ENCODE measurements at regions not wholly inside any gene's neighbourhood (a gene's known extent, or its start where the extent isn't known, plus 50 kb on each side); places are given as distances from the start of the nearest gene placed in this dataset.

DNA sequence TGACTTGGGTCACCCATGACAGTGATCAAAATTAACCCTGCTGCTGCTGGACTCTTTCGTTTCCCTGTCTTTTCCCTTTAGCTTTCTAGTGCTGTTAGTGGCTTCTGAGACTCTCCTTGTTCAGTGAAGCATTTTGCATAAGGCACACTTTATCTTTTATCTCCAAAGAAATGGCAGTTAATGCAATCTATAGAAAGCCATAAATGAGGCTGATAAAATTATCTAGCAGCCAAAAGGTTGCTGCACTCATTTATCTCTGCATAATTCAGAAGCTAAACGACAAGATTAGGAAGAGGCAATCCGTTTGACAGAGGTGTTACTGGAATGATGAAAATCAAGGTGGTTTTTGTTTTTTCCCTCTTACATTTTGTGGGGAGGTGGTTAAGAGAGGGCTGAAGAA lies 1109.5 kb upstream of the EEF2KMT start:
- H3K27ac Mint-ChIP-seq (ENCODE audit: low read depth): no peak overlapping the region
- no peak overlapping the region for H3K4me3 Mint-ChIP-seq
- DNase-seq (ENCODE audit: low spot score in 2 of 2): no peak
- peaks cover 11% of the 10 kb centered on the region for H3K9me3 Mint-ChIP-seq
- H3K36me3 Mint-ChIP-seq (ENCODE audit: insufficient read depth): no peaks in the 10 kb centered on the region
- H3K27me3 Mint-ChIP-seq: no peaks in the 10 kb centered on the region
- no peaks in the 10 kb centered on the region for H3K4me1 Mint-ChIP-seq
- ATAC-seq (replicated peaks; ENCODE audit: extremely low read depth, poor library complexity, severe bottlenecking): no peak

DNA sequence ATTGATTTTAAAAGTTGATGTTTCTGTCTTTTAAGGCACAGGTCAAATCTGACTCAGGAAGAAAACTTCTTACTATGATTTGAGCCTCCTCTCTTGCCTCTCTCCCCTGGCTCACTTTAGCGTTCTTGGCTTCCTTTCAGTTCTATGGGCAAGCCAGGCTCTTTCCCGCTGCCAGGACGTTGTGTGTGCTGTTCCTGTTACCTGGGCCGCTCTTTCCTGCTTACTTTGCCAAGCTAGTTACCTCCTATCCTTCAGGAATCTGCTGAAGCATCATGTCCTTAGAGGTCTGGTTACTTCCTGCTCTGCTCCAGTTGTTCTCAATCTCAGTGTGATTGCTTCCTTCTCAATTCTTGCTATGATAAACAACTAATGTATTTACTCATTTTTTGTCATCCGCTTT lies 1108.5 kb upstream of the EEF2KMT start:
- H3K27me3 Mint-ChIP-seq: no peaks in the 10 kb centered on the region
- no peaks in the 10 kb centered on the region for H3K4me1 Mint-ChIP-seq
- H3K9me3 Mint-ChIP-seq: peaks cover 12% of the 10 kb centered on the region
- DNase-seq (ENCODE audit: low spot score in 2 of 2) (no peak), ATAC-seq (replicated peaks; ENCODE audit: extremely low read depth, poor library complexity, severe bottlenecking) (no peak)
- H3K4me3 Mint-ChIP-seq: no peak overlapping the region
- H3K36me3 Mint-ChIP-seq (ENCODE audit: insufficient read depth): no peaks in the 10 kb centered on the region
- H3K27ac Mint-ChIP-seq (ENCODE audit: low read depth): no peak overlapping the region

DNA sequence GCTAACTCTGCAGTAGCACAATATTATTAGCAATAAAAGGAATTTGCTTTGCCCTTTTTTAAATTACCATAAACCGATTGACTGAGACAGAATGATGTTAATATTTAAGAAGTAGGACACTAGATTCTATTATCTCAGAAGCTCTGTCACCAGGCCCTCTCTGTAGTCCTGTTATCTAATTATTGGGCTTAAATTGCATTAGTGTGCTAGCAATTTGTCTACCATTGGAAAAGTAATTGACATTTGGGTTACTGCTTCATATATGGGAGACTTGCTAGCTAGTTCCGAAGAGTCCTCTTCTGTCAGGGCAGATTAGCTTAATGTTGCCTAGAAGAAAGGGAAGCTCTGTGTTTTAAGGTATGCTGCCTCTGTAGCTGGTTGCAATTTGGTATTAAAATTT lies 1107.3 kb upstream of the EEF2KMT start:
- H3K4me3 Mint-ChIP-seq: no peak overlapping the region
- H3K36me3 Mint-ChIP-seq (ENCODE audit: insufficient read depth): no peaks in the 10 kb centered on the region
- no peak for ATAC-seq (replicated peaks; ENCODE audit: extremely low read depth, poor library complexity, severe bottlenecking)

DNA sequence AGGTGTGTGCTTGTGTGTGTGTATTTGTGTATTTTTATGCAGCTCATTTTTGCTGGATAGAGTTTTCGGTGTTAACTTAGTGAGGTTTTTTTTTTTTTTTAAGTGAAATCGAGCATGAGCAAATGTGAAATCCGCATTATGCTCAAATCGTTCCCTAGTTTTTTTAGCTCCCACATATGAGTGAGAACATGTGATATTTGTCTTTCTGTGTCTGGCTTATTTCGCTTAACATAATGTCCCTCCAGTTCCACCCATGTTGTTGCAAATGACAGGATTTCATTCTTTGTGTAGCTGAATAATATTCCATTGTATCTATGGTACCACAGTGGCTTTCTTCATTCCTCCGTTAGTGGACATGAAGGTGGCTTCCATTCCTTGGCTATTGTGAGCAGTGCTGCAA lies 1103.3 kb upstream of the EEF2KMT start:
- ATAC-seq (replicated peaks; ENCODE audit: extremely low read depth, poor library complexity, severe bottlenecking) (no peak), DNase-seq (ENCODE audit: low spot score in 2 of 2) (no peak)
- no peaks in the 10 kb centered on the region for H3K27me3 Mint-ChIP-seq
- H3K36me3 Mint-ChIP-seq (ENCODE audit: insufficient read depth): no peaks in the 10 kb centered on the region
- H3K9me3 Mint-ChIP-seq: peaks cover 21% of the 10 kb centered on the region
- no peaks in the 10 kb centered on the region for H3K4me1 Mint-ChIP-seq
- no peak overlapping the region for H3K4me3 Mint-ChIP-seq
- H3K27ac Mint-ChIP-seq (ENCODE audit: low read depth): no peak overlapping the region

More for the DNA sequence above, 1107.3 kb upstream of the EEF2KMT start:
- H3K27me3 Mint-ChIP-seq: no peaks in the 10 kb centered on the region
- peaks cover 22% of the 10 kb centered on the region for H3K9me3 Mint-ChIP-seq
- H3K4me1 Mint-ChIP-seq: no peaks in the 10 kb centered on the region
- no peak for DNase-seq (ENCODE audit: low spot score in 2 of 2)
- H3K27ac Mint-ChIP-seq (ENCODE audit: low read depth): no peak overlapping the region

DNA sequence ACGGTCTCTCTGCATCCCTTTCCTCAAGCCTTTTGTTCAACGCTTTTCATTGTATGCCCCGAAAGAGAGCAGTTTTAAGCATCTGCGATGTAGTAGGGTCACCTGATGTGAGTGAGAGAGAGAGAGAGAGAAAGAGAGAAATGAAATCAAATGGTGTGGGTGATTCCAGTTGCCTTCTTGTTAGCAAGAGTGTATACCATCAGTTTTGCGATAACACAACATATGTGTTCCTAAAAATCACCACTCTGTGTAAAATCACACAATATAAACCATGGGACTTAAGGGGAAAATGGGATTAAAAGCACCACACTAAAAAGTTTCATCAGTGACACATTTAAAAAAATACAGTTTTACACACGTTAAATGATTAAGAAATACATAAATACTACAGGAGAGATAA lies 1102.7 kb upstream of the EEF2KMT start:
- no peaks in the 10 kb centered on the region for H3K27me3 Mint-ChIP-seq
- no peaks in the 10 kb centered on the region for H3K4me1 Mint-ChIP-seq
- ATAC-seq (replicated peaks; ENCODE audit: extremely low read depth, poor library complexity, severe bottlenecking): no peak
- H3K27ac Mint-ChIP-seq (ENCODE audit: low read depth): no peak overlapping the region
- H3K4me3 Mint-ChIP-seq: no peak overlapping the region
- no peaks in the 10 kb centered on the region for H3K36me3 Mint-ChIP-seq (ENCODE audit: insufficient read depth)
- no peak for DNase-seq (ENCODE audit: low spot score in 2 of 2)
- H3K9me3 Mint-ChIP-seq: peaks cover 22% of the 10 kb centered on the region

DNA sequence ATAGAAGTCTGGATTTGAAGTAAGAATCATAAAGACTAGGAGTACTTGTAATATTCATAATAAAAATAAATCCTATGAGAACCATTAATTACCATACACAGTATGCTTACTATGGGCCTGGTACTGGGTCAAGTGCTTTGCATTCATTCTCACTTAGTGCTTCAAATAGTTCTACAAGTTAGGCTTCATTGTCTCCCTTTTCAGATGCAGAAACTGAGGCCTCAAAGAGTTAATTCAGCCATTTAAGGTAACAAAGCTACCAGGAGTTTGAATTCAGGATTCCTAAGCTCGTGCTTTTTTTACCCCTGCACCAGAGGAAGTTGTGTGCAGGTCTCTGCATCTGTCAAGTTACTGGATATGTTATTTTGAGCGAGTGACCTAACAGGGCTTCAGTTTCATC lies 1098.4 kb upstream of the EEF2KMT start:
- no peaks in the 10 kb centered on the region for H3K36me3 Mint-ChIP-seq (ENCODE audit: insufficient read depth)
- peaks cover 33% of the 10 kb centered on the region for H3K9me3 Mint-ChIP-seq
- no peaks in the 10 kb centered on the region for H3K4me1 Mint-ChIP-seq
- no peak overlapping the region for H3K27ac Mint-ChIP-seq (ENCODE audit: low read depth)
- H3K27me3 Mint-ChIP-seq: no peaks in the 10 kb centered on the region
- ATAC-seq (replicated peaks; ENCODE audit: extremely low read depth, poor library complexity, severe bottlenecking) (no peak), DNase-seq (ENCODE audit: low spot score in 2 of 2) (no peak)
- no peak overlapping the region for H3K4me3 Mint-ChIP-seq

DNA sequence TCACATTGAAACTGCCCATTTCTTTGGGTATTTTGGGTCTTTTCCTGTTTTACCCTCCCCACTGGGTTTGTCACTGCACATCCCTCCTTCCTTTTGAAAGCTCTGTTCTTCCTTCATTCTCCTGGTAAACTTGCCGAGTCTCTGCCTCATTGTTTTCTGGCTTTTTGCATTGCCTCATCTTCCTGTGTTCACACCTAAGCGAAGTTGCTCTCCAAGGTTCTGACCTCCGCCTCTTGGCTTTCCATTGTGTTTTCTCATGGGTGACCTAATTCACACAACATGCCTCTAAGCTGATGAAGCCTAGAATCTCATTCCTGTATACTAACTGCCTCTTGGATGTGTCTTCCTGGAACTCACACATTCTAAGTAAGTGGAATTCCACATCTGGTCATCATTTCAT lies 1096.1 kb upstream of the EEF2KMT start:
- Mint-ChIP-seq H3K36me3 (ENCODE audit: insufficient read depth) (no peaks in the 10 kb centered on the region), H3K9me3 (peaks cover 24% of the 10 kb centered on the region), H3K27ac (ENCODE audit: low read depth) (no peak overlapping the region), H3K4me1 (no peaks in the 10 kb centered on the region), H3K4me3 (no peak overlapping the region), H3K27me3 (no peaks in the 10 kb centered on the region)
- DNase-seq (ENCODE audit: low spot score in 2 of 2): no peak
- no peak for ATAC-seq (replicated peaks; ENCODE audit: extremely low read depth, poor library complexity, severe bottlenecking)

DNA sequence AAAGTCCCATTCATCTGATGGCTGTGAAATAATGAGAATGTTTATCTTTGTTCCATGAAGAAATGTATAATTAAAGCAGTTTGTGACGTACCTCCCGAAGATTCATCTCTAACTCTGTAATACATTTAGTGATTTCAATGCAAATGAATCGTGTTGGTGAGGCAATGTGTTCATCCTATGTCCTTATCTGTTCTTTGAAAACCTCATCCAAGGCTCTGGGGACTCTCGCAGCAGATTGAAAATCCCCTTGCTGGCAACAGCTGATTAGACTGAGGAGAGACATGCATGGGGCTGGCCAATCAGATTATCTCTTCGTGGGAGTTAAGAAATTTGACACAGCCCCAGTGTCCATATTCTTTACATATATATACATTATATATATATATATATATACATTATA lies 1095.4 kb upstream of the EEF2KMT start:
- no peak for ATAC-seq (replicated peaks; ENCODE audit: extremely low read depth, poor library complexity, severe bottlenecking)
- H3K4me3 Mint-ChIP-seq: no peak overlapping the region
- peaks cover 23% of the 10 kb centered on the region for H3K9me3 Mint-ChIP-seq

DNA sequence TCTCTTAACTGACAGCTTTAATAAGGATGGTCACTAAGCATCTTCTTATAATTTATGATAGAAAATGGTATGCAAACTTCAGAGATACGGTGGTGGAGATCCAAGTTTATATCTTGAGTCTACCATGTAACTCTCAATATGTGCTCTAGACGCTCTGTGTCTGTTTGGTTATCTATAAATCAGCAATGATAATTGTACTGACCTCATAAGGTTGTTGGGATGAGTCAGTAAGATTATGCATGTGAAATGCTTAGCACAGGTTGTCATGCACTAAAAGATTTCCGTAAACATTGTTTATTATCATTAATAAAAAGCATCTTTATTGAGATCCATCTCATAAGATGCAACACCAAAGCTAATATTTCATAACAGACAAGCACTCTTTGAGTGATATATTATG lies 1094.9 kb upstream of the EEF2KMT start:
- peaks cover 20% of the 10 kb centered on the region for H3K9me3 Mint-ChIP-seq
- H3K4me3 Mint-ChIP-seq: no peak overlapping the region
- H3K27ac Mint-ChIP-seq (ENCODE audit: low read depth): no peak overlapping the region
- no peaks in the 10 kb centered on the region for H3K36me3 Mint-ChIP-seq (ENCODE audit: insufficient read depth)
- DNase-seq (ENCODE audit: low spot score in 2 of 2): no peak
- no peaks in the 10 kb centered on the region for H3K4me1 Mint-ChIP-seq
- no peaks in the 10 kb centered on the region for H3K27me3 Mint-ChIP-seq
- no peak for ATAC-seq (replicated peaks; ENCODE audit: extremely low read depth, poor library complexity, severe bottlenecking)

More for the DNA sequence above, 1095.4 kb upstream of the EEF2KMT start:
- no peak for DNase-seq (ENCODE audit: low spot score in 2 of 2)
- Mint-ChIP-seq H3K36me3 (ENCODE audit: insufficient read depth) (no peaks in the 10 kb centered on the region), H3K27ac (ENCODE audit: low read depth) (no peak overlapping the region), H3K27me3 (no peaks in the 10 kb centered on the region), H3K4me1 (no peaks in the 10 kb centered on the region)

DNA sequence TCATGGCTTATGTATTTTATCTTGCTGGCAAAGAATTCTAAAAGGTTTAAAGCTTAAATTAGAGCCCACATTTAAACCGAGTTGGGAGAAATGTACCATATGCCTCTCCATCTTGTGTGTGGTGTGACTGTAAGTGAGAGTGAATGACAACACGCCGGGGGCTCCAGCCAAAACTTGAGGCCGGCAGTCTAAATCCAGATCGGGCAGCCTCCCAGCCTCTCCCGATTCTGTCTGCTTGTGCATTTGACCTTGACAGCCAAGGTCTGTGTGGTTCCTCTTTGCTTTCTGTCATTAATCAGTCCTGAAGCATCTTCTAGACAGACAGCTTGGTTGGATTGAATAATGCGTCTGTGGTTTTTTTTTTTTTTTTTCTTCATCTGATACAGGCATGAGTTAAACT lies 1093.2 kb upstream of the EEF2KMT start:
- no peaks in the 10 kb centered on the region for H3K27me3 Mint-ChIP-seq
- ATAC-seq (replicated peaks; ENCODE audit: extremely low read depth, poor library complexity, severe bottlenecking) (no peak), DNase-seq (ENCODE audit: low spot score in 2 of 2) (no peak)
- no peak overlapping the region for H3K4me3 Mint-ChIP-seq
- H3K9me3 Mint-ChIP-seq: peaks cover 20% of the 10 kb centered on the region
- no peaks in the 10 kb centered on the region for H3K36me3 Mint-ChIP-seq (ENCODE audit: insufficient read depth)
- H3K27ac Mint-ChIP-seq (ENCODE audit: low read depth): no peak overlapping the region
- H3K4me1 Mint-ChIP-seq: no peaks in the 10 kb centered on the region

DNA sequence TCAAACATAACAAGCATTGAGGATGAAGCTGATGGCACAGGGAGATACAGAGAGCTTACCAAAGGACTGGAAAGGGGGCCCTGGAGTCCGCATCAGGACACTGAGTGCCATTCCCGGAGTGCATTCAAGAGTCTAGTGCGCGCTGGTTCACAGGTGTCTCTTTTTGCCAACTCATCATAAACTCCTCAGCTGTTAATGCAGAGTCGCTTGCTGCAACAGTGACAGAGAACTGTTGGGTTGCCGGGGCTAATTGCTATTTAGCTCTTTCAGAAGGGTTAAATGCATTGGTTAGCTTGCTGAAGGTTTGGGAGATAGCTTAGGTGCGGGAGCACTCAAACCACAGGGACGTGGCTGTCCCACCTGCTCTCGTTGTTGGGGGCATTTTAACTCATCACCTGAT lies 1091.6 kb upstream of the EEF2KMT start:
- Mint-ChIP-seq H3K36me3 (ENCODE audit: insufficient read depth) (no peaks in the 10 kb centered on the region), H3K27me3 (no peaks in the 10 kb centered on the region), H3K9me3 (peaks cover 8% of the 10 kb centered on the region), H3K4me3 (no peak overlapping the region), H3K27ac (ENCODE audit: low read depth) (no peak overlapping the region), H3K4me1 (no peaks in the 10 kb centered on the region)
- ATAC-seq (replicated peaks; ENCODE audit: extremely low read depth, poor library complexity, severe bottlenecking) (no peak), DNase-seq (ENCODE audit: low spot score in 2 of 2) (no peak)

DNA sequence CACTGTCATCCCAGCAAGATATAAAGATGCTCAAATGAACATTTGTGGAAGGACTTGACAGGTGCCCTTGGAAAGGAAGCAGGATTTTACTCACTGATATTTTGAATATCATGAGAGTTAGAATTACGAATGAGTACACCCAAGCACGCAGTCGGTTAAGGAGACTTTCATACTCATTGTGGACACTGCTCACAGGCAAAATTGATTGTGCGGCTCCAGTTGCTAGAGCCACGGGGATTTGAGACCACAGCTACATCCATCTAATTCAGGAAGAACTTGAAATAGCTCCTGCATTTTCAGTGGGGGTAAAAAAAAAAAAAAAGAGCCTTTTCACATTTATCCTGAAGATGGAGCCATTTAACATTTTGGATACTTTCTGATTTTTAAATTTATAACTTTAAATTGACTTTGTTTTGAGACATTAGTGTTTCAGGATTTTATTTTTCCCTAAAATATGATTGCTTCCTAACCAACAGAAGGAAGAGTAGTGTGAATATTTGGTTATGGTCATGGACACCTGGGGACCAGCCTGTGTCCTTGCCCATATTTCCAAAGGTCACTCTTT lies 1080.1 kb upstream of the EEF2KMT start:
- no peaks in the 10 kb centered on the region for H3K36me3 Mint-ChIP-seq (ENCODE audit: insufficient read depth)
- ATAC-seq (replicated peaks; ENCODE audit: extremely low read depth, poor library complexity, severe bottlenecking): no peak

DNA sequence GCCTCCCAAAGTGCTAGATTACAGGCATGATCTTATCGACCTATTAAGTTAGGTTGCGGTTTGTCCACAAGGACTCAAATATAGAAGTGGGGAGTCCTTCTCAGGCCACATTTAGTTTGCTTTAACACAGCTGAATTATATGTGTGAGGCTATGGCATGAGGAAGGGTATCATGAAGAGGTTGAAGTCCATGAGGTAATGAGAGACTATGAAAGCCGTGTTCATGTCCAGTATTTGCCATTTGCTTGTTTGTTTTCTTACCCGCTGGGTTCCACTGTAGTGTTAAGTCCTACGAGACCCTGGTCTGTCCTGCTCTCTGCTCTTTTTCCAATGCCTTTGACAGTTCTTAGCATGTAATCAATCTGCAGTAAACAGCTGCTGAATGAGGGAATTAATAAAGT lies 1072.4 kb upstream of the EEF2KMT start:
- Mint-ChIP-seq H3K36me3 (ENCODE audit: insufficient read depth) (no peaks in the 10 kb centered on the region), H3K9me3 (peaks cover 15% of the 10 kb centered on the region), H3K27me3 (no peaks in the 10 kb centered on the region), H3K4me1 (no peaks in the 10 kb centered on the region), H3K4me3 (no peak overlapping the region), H3K27ac (ENCODE audit: low read depth) (no peak overlapping the region)
- ATAC-seq (replicated peaks; ENCODE audit: extremely low read depth, poor library complexity, severe bottlenecking): no peak
- no peak for DNase-seq (ENCODE audit: low spot score in 2 of 2)

More for the DNA sequence above, 1080.1 kb upstream of the EEF2KMT start:
- no peak overlapping the region for H3K27ac Mint-ChIP-seq (ENCODE audit: low read depth)
- H3K4me1 Mint-ChIP-seq: no peaks in the 10 kb centered on the region
- DNase-seq (ENCODE audit: low spot score in 2 of 2): no peak
- H3K4me3 Mint-ChIP-seq: no peak overlapping the region
- peaks cover 14% of the 10 kb centered on the region for H3K9me3 Mint-ChIP-seq
- no peaks in the 10 kb centered on the region for H3K27me3 Mint-ChIP-seq

Data from central memory CD8-positive, alpha-beta T cell (primary cell).